Heart right ventricle (tissue), 16 donors: ENCODE measurements at regions not wholly inside any gene's neighbourhood (a gene's known extent, or its start where the extent isn't known, plus 50 kb on each side); places are given as distances from the start of the nearest gene placed in this dataset.
A peak's percentile ranks its signal among the peaks of the same experiment; 100 is the strongest.

Source experiments
- ATAC-seq, 8 donors: fragments of 200-7000 bp; cut with Tn5 transposase; one replicate each; pipeline ENCODE4 v1.9.1; 2020; ENCODE audit warnings: mild to moderate bottlenecking in 8 of 8, moderate library complexity in 8 of 8, moderate number of reproducible peaks in 1 of 8
- DNase-seq, 2 donors: peaks; one replicate each; pipeline ENCODE4 v3.0.0-alpha.2; 2020
- H3K27ac ChIP-seq, 10 donors: fragments of 200-600 bp; sonication (generic) in 2 of 10; one replicate each; pipeline versions ENCODE4 v1.5.0 to v1.8.0; 2020 to 2022; ENCODE audit warnings: mild to moderate bottlenecking in 3 of 10
- H3K27me3 ChIP-seq, 7 donors: fragments of 200-600 bp; one replicate each; pipeline ENCODE4 v1.8.0; 2021 to 2022; ENCODE audit warnings: mild to moderate bottlenecking in 2 of 7
- H3K36me3 ChIP-seq, 9 donors: fragments of 200-600 bp; sonication (generic) in 1 of 9; one replicate each; pipeline versions ENCODE4 v1.5.0 to v1.8.0; 2020 to 2022; ENCODE audit warnings: mild to moderate bottlenecking in 2 of 9
- H3K4me1 ChIP-seq, 9 donors: fragments of 200-600 bp; sonication (generic) in 1 of 9; one replicate each; pipeline versions ENCODE4 v1.5.0 to v1.8.0; 2020 to 2022; ENCODE audit warnings: mild to moderate bottlenecking in 4 of 9
- H3K4me3 ChIP-seq, 10 donors: fragments of 200-600 bp; sonication (generic) in 2 of 10; one replicate each; pipeline versions ENCODE4 v1.5.0 to v1.8.0; 2020 to 2022; ENCODE audit warnings: mild to moderate bottlenecking in 7 of 10, moderate library complexity in 2 of 10
- H3K9me3 ChIP-seq, 11 donors: fragments of 200-600 bp in 10 of 11; sonication (generic) in 2 of 11; one replicate each; pipeline versions ENCODE4 v1.5.0 to v1.8.0; 2013 to 2022; ENCODE audit warnings: mild to moderate bottlenecking in 2 of 11, control low read depth in 1 of 11, moderate library complexity in 1 of 11
- WGBS, 2 donors: extraction: QIAGEN DNeasy Blood & Tissue Kit; methylation state at CpG; one replicate each; pipeline ENCODE4 v1.1.7; 2013; ENCODE audit warnings: inconsistent platforms in 1 of 2; 5-methylcytosine and 5-hydroxymethylcytosine counted together
- intact Hi-C, 10 donors: fragments of 100-400 bp; cut with DNase I; formaldehyde crosslinking; loops; one replicate each; pipeline versions ENCODE4 v1.11.1 to v1.14.2; 2022
- TF ChIP-seq, protein P1 (sequence below), 9 donors: fragments of 200-600 bp; sonication (generic) in 2 of 9; IDR thresholded peaks; one replicate each; pipeline versions ENCODE4 v1.5.0 to v1.8.0; 2021 to 2022; ENCODE audit warnings: antibody characterized with exemption in 9 of 9, mild to moderate bottlenecking in 5 of 9, moderate library complexity in 1 of 9
- donor health status: Arrhythmogenic right ventricular cardiomyopathy.
- donor health status: ischemic (EF 13 %, LVEDD 7.1; RV severe dilation, severe dysfunction).
- donor health status: healthy with polysubstance abuse.
- donor health status: DM: no; HTN: yes; CAD: no.
- donor health status: DM: no; HTN: no; CAD: no.
- donor health status: ischemic (EF 25% LVEDD 6.9; RV normal size, moderate dysfunction).
- donor health status: ischemic (EF 25% LVEDD 5.7; RV mildly dilated, moderate dysfunction).
- donor health status: healthy.
- donor health status: DM: yes; HTN: yes; CAD: no.
- donor health status: Ischemic cardiomyopathy.
- donor health status: ischemic (EF 35%, LVEDD 5.7; RV mildly dilated, moderate dysfunction).
- donor health status: nonischemic (EF 11% LVEDD 7.7; RV severe dilation, severe dysfunction).
- donor health status: DM: yes; HTN: yes; CAD: no.
- donor health status: PGD.
- donor health status: ischemic (EF 29% LVEDD 5.4; RV normal size, mild dysfunction).
- donor health status: nonischemic (EF 23%, LVEDD 6.1; RV moderate dilation, normal function).

DNA sequence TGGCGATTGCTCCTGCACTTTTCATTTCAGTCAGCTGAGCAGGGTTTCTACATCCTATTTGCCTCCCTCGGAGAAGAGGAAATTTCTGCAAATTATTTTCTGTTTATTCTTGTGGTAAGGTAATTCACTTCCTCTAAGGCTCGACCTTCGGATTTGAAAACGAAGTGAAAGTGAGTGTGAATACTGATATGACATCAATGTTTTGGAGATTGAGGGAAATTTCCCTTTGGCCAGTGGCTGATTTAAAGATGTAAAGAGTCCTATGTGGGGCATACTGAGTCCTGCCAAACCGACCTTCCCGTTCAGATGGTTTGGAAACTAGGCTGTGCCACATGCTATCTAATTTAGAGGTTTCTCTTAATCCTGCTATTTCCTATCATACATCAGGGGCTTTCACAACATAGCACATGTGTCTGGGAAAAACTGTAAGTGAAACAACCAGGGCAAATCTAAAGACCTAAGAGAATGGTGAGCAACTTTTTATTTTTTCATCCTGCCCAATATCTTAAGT is 112.3 kb downstream of the POSTN start:
- no peak for ATAC-seq
- no peak for DNase-seq
- intact Hi-C loops: loop anchor here in 1 of 10 donors (5.0 kb wide), 1 partner anchor 51 kb away; no protein-coding TSS in a partner anchor
- 50 to 64% methylated on average over 7 of the region's 7 CpGs for WGBS, 2 donors
- TF ChIP-seq, protein P1, sequence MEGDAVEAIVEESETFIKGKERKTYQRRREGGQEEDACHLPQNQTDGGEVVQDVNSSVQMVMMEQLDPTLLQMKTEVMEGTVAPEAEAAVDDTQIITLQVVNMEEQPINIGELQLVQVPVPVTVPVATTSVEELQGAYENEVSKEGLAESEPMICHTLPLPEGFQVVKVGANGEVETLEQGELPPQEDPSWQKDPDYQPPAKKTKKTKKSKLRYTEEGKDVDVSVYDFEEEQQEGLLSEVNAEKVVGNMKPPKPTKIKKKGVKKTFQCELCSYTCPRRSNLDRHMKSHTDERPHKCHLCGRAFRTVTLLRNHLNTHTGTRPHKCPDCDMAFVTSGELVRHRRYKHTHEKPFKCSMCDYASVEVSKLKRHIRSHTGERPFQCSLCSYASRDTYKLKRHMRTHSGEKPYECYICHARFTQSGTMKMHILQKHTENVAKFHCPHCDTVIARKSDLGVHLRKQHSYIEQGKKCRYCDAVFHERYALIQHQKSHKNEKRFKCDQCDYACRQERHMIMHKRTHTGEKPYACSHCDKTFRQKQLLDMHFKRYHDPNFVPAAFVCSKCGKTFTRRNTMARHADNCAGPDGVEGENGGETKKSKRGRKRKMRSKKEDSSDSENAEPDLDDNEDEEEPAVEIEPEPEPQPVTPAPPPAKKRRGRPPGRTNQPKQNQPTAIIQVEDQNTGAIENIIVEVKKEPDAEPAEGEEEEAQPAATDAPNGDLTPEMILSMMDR (IDR thresholded peaks at IDR 0.05): no peak
- no peaks in the 10 kb centered on the region for H3K36me3 ChIP-seq
- H3K4me3 ChIP-seq: peak overlapping the region in 3 of 10 donors; percentile 6 to 15 (median 10)
- H3K27ac ChIP-seq: peak overlapping the region in 4 of 10 donors; percentile 1 to 23 (median 16)
- peaks cover 0 to 25% (median 0%) of the 10 kb centered on the region in 9 donors for H3K4me1 ChIP-seq
- H3K27me3 ChIP-seq: no peaks in the 10 kb centered on the region
- H3K9me3 ChIP-seq: no peaks in the 10 kb centered on the region

DNA sequence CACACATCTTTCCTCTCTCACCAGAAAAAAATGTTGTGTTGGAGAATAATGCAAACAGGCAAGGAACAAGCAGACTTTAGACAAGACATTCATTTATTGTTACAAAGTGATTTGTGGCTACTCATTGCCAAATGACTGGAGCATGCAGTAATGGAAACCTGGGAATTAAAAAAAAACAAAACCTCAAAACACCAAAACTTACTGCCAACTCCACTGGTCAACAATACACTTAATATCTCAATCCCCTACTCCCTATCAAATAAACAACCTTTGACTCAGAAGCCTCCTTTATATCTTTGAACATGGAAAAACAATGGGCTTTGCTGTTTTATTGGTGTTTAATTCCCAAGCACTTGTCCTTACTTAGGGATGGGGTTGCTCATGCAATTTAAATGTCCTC is 112.8 kb downstream of the POSTN start:
- Histone ChIP-seq H3K36me3 (no peaks in the 10 kb centered on the region), H3K4me3 (peak overlapping the region in 3 of 10 donors; percentile 6 to 15 (median 10)), H3K4me1 (peaks cover 0 to 25% (median 0%) of the 10 kb centered on the region in 9 donors), H3K27ac (peak overlapping the region in 4 of 10 donors; percentile 1 to 23 (median 16)), H3K27me3 (no peaks in the 10 kb centered on the region), H3K9me3 (no peaks in the 10 kb centered on the region)
- ATAC-seq (peak in 2 of 8 donors; percentile 22 to 35), DNase-seq (no peak)
- intact Hi-C loops: loop anchor here in 1 of 10 donors (5.0 kb wide), 1 partner anchor 52 kb away; no protein-coding TSS in a partner anchor
- TF ChIP-seq, protein P1 (IDR thresholded peaks at IDR 0.05): no peak

DNA sequence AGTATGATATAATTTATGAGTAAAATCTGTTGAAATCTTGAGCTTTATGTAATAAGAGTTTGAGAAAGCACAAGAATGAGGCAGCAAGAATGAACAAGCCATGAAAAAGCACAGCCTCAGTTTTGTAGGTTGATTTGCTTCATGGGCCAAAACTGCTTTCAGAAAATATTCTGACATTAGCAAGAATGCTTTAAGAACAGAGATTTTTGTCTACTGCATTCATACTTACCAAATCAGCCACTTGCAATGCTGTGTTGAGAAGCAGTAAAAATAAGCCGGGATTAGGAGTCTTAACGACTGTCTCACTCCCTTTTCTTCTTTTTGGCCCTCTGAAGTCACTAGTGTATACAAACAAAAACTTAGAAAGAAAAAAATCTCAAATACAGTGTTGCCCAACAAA is 114.5 kb downstream of the POSTN start:
- WGBS, 2 donors: 89% methylated on average over 2 of the region's 2 CpGs
- Histone ChIP-seq H3K4me1 (peaks cover 0 to 12% (median 0%) of the 10 kb centered on the region in 9 donors), H3K27me3 (no peaks in the 10 kb centered on the region), H3K9me3 (no peaks in the 10 kb centered on the region), H3K4me3 (no peak overlapping the region), H3K27ac (no peak overlapping the region), H3K36me3 (no peaks in the 10 kb centered on the region)
- TF ChIP-seq, protein P1 (IDR thresholded peaks at IDR 0.05): no peak
- no peak for ATAC-seq
- DNase-seq: no peak
- intact Hi-C loops: no loop called here

DNA sequence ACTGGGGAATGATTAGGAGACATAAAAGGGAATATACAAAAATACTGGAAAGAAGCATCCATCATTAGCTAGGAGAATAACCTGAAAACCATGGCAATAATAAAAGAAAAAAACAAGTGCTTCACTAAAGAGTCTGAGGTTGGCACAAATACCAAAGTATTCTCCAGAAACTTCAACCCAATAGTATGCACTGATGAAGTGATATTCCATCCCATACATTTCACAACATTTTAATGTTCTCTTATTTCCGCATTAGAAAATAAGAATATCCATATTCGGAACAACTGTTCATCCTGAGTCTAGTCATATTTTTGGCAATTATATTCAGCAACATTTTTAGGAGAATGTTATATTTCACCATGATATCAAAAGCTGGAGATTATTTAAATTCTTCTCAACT is 116.2 kb downstream of the POSTN start:
- H3K27ac ChIP-seq: no peak overlapping the region
- intact Hi-C loops: no loop called here
- no peak for DNase-seq
- no peaks in the 10 kb centered on the region for H3K27me3 ChIP-seq
- TF ChIP-seq, protein P1 (IDR thresholded peaks at IDR 0.05): no peak
- no peak overlapping the region for H3K4me3 ChIP-seq
- no peaks in the 10 kb centered on the region for H3K36me3 ChIP-seq
- WGBS, 2 donors: 93 to 95% methylated on average over 2 of the region's 2 CpGs
- H3K9me3 ChIP-seq: no peaks in the 10 kb centered on the region
- no peak for ATAC-seq
- peaks cover 0 to 6% (median 0%) of the 10 kb centered on the region in 9 donors for H3K4me1 ChIP-seq
